Aorta (tissue), 5 donors: ENCODE measurements at regions not wholly inside any gene's neighbourhood (a gene's known extent, or its start where the extent isn't known, plus 50 kb on each side); places are given as distances from the start of the nearest gene placed in this dataset.
"Not testable (repeated sequence)": the region's sequence is repeated elsewhere in the genome, so short reads cannot be mapped to it uniquely, and the experiment has no call there.

Experiments used
- ATAC-seq: fragments of 200-7000 bp; cut with Tn5 transposase; one replicate; pipeline ENCODE4 v1.9.1; 2022; ENCODE audit warnings: moderate library complexity; ENCODE audit not compliant: low FRiP score
- DNase-seq, 2 donors: peaks; one replicate each; pipeline ENCODE4 v3.0.0-alpha.2; 2020
- H3K27ac ChIP-seq, 2 donors: one replicate each; pipeline ENCODE4 v1.5.1; 2013; ENCODE audit warnings: low read length in 2 of 2, mild to moderate bottlenecking in 2 of 2, moderate library complexity in 2 of 2, control low read depth in 1 of 2, inconsistent platforms in 1 of 2, low read depth in 1 of 2
- H3K27me3 ChIP-seq, 2 donors: one replicate each; pipeline ENCODE4 v1.6.1; 2013; ENCODE audit warnings: control low read depth in 1 of 2, low read length in 1 of 2, mild to moderate bottlenecking in 1 of 2, moderate library complexity in 1 of 2; ENCODE audit not compliant: insufficient read depth in 2 of 2, control insufficient read depth in 1 of 2
- H3K36me3 ChIP-seq, 2 donors: one replicate each; pipeline ENCODE4 v1.6.1; 2013; ENCODE audit warnings: control low read depth in 1 of 2, low read length in 1 of 2, mild to moderate bottlenecking in 1 of 2; ENCODE audit not compliant: insufficient read depth in 2 of 2, control insufficient read depth in 1 of 2
- H3K4me1 ChIP-seq, 2 donors: one replicate each; pipeline ENCODE4 v1.6.1; 2013; ENCODE audit warnings: low read length in 2 of 2, control low read depth in 1 of 2, mild to moderate bottlenecking in 1 of 2, moderate library complexity in 1 of 2; ENCODE audit not compliant: insufficient read depth in 2 of 2, control insufficient read depth in 1 of 2
- H3K4me3 ChIP-seq, 2 donors: one replicate each; pipeline ENCODE4 v1.5.1; 2013; ENCODE audit warnings: low read length in 2 of 2, control low read depth in 1 of 2, mild to moderate bottlenecking in 1 of 2
- H3K9me3 ChIP-seq: one replicate; pipeline ENCODE4 v1.6.1; 2013; ENCODE audit warnings: mild to moderate bottlenecking, low read length; ENCODE audit not compliant: control insufficient read depth
- WGBS, 2 donors: extraction: QIAGEN DNeasy Blood & Tissue Kit; methylation state at CpG; one replicate each; pipeline ENCODE4 v1.1.7; 2013; 5-methylcytosine and 5-hydroxymethylcytosine counted together
- intact Hi-C, 2 donors: fragments of 100-400 bp; cut with DNase I; formaldehyde crosslinking; loops; one replicate each; pipeline versions ENCODE4 v1.14.2 to v1.15.0; 2022
- donor health status: healthy with polysubstance abuse.
- donor health status: Bipolar disorder and iron deficiency.
- donor health status: DM: no; HTN: no; CAD: no.
- donor health status: DM: no; HTN: no; CAD: no.
- donor health status: DM: yes; HTN: yes; CAD: no.

DNA sequence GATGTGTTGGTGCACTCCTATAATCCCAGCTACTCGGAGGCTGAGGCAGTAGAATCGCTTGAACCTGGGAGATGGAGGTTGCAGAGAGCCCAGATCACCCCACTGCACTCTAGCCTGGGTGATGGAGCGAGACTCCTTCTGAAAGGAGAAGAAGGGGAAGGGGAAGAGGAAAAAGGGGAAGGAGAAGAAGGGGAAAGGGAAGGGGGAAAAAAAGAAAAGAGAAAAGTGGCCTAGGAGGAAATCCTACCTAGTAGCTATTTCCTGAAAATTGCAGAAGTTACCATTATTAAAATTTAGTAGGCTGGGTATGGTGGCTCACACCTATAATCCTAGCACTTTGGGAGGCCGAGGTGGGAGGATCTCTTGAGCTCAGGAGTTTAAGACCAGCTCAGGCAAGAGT, 67.4 kb downstream of the ARRDC3 start:
- intact Hi-C loops: no loop called here
- no peak overlapping the region for H3K4me3 ChIP-seq
- DNase-seq (no peak), ATAC-seq (no peak)
- no peaks in the 10 kb centered on the region for H3K27me3 ChIP-seq
- H3K27ac ChIP-seq: no peak overlapping the region
- no peaks in the 10 kb centered on the region for H3K36me3 ChIP-seq
- H3K4me1 ChIP-seq: peaks cover 0 to 6% of the 10 kb centered on the region in 2 donors
- no peaks in the 10 kb centered on the region for H3K9me3 ChIP-seq
- WGBS, 2 donors: 96 to 98% methylated on average over 4 of the region's 4 CpGs

DNA sequence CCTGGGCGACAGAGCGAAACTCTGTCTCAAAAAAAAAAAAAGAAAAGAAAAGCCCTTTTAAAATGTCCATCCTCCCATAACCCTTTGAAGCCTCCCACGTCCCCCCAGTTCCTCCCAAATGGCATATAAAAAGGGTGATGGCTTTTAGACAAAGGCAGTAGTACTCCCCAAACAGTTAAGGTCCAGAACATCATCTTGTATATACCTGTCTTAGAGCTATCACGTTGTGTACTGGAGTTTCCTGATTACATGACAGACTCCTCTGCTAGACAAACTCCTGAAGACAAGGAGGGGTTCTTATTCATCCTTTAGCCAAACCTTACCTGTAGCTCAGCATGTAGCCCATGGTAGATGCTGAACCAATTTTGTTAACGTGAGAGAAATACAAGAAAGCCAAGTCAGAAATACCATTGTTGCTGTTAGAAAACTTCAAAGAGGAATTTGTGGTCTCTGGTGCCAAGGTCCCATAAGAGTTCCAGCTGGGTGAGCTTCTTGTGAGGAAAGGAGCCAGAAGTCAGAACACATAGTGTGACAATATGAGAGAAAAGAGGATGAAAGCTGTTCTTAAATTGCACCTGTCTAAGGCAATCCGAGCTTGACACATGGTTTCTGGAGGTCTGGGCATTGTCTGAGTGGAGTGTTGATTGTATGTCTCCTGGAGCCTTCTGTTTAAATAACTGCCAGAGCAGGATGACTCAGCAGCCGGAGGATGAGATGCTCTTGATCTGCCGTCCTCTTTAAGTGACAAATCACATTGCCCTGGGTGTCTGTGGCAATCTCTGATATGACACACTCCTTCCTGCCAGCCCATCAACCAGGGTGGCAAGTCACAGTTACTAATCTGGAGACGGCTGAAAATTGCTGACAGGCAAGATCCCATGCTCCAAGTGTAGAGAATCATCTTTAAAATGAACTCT, 69.1 kb downstream of the ARRDC3 start:
- Histone ChIP-seq H3K27ac (no peak overlapping the region), H3K36me3 (no peaks in the 10 kb centered on the region), H3K4me1 (peaks cover 0 to 6% of the 10 kb centered on the region in 2 donors), H3K4me3 (no peak overlapping the region), H3K27me3 (no peaks in the 10 kb centered on the region), H3K9me3 (no peaks in the 10 kb centered on the region)
- 47 to 51% methylated on average over 9 of the region's 9 CpGs for WGBS, 2 donors
- ATAC-seq: peak; percentile 45
- peak; percentile 76 to 83 for DNase-seq
- intact Hi-C loops: no loop called here

DNA sequence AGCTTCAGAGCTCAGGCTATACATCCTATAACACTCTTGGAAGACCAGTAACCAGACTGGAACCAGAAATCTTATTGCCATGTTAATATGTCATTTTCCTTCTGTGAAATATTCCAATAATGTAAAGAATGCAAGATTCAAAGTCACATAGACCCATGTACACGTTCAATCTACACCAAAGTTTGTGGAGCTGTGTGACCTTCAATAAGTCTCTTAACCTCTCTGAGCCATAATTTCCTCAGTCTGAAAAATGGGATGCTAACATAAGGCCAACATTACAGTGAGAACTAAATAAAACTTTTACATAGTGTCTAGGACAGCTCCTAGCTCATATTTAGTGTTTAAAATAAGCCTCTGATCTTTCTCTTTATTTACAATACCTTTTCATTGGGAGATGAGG, 70.4 kb downstream of the ARRDC3 start:
- WGBS, 2 donors: 53 to 64% methylated on average over 1 of the region's 1 CpG
- ATAC-seq: no peak
- H3K9me3 ChIP-seq: no peaks in the 10 kb centered on the region
- no peaks in the 10 kb centered on the region for H3K27me3 ChIP-seq
- peaks cover 0 to 6% of the 10 kb centered on the region in 2 donors for H3K4me1 ChIP-seq
- no peak overlapping the region for H3K27ac ChIP-seq
- intact Hi-C loops: no loop called here
- H3K36me3 ChIP-seq: no peaks in the 10 kb centered on the region
- H3K4me3 ChIP-seq: no peak overlapping the region
- DNase-seq: no peak

DNA sequence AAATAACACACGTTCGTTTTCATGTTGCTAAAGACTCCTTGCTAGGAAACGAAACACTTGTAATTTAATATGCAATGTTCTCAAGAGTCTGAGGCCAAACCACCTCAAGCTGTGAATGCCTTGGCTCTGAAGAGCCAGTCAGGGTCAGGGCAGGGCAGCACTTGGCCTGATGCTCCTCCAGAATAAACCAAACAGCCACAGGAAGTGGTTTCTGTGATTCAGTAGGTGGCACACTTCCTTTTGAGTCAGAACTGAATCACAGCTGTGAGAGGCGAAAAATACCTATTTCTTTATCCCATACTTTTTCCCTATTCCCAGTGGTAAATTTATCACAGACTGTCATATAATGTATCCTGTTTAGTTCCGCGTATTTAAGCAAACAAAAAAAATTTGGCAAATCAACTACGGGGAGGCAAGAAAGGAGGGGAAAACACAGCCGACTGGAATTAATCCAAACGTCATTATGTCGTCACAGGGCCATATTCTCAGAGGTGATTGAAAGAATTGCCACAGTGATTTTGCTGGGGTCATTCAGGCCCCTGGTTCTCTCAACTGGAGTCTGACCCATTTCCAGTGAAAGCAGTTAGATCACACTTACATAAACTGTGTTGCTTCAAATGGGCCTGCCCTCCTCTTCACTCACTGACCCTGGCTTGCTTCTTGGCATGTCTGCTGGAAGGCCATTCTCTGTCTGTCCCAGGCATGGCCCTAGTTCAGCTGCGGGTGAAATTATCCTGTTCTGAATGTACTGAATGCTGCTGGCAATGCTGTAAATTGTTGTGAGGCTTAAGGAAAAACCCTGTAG, 71.2 kb downstream of the ARRDC3 start:
- H3K4me3 ChIP-seq: no peak overlapping the region
- 1 to 3% methylated on average over 11 of the region's 11 CpGs for WGBS, 2 donors
- intact Hi-C loops: no loop called here
- peak; percentile 87 to 91 for DNase-seq
- H3K27ac ChIP-seq: peak overlapping the region; percentile 92
- no peaks in the 10 kb centered on the region for H3K36me3 ChIP-seq
- H3K9me3 ChIP-seq: no peaks in the 10 kb centered on the region
- no peaks in the 10 kb centered on the region for H3K27me3 ChIP-seq
- H3K4me1 ChIP-seq: peaks cover 0 to 6% of the 10 kb centered on the region in 2 donors
- peak; percentile 89 for ATAC-seq

DNA sequence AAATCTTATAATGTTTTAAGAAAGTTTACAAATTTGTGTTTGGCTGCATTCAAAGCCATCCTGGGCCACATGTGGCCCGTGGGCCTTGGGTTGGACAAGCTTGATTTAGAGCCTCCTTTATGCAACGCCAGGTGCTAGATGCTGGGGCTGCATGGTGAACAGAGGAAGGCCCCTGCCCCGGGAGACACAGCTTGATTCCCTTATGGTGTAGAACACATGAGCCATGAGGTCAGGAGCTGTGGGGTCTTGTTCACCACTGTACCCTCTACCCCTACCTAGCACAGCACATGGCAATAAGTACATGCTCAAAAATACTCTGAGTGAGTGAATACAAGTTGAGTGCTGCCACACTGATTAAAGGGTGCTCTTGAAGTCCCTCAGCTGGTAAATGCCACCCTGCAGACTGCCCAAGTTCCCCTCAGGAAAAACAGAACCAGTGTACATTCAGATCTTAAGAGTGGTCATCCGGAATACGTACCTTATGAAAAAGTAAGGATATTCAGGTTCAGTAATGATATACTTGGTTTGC, 71.9 kb downstream of the ARRDC3 start:
- Histone ChIP-seq H3K4me1 (peaks cover 0 to 6% of the 10 kb centered on the region in 2 donors), H3K27me3 (no peaks in the 10 kb centered on the region), H3K4me3 (no peak overlapping the region), H3K36me3 (no peaks in the 10 kb centered on the region), H3K27ac (peak overlapping the region; percentile 81 to 92), H3K9me3 (no peaks in the 10 kb centered on the region)
- DNase-seq (no peak), ATAC-seq (peak; percentile 1)
- intact Hi-C loops: no loop called here
- 69 to 70% methylated on average over 5 of the region's 5 CpGs for WGBS, 2 donors

DNA sequence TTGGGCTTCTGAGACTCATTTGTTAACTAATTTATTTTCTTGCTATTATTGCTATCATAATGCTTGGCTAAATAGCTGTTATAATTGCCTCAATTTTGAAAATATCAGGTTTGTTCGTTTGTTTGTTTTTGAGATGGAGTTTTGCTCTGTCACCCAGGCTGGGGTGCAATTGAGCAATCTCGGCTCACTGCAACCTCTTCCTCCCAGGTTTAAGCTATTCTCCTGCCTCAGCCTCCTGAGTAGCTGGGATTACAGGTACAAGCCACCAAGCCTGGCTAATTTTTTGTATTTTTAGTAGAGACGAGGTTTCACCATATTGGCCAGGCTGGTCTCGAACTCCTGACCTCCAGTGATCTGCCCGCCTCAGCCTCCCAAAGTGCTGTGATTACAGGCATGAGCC, 75.0 kb downstream of the ARRDC3 start:
- DNase-seq, H3K27ac ChIP-seq, H3K4me1 ChIP-seq, H3K36me3 ChIP-seq, H3K4me3 ChIP-seq, H3K27me3 ChIP-seq, intact Hi-C loops, ATAC-seq, H3K9me3 ChIP-seq: not testable (repeated sequence)
- 94 to 96% methylated on average over 5 of the region's 5 CpGs for WGBS, 2 donors

DNA sequence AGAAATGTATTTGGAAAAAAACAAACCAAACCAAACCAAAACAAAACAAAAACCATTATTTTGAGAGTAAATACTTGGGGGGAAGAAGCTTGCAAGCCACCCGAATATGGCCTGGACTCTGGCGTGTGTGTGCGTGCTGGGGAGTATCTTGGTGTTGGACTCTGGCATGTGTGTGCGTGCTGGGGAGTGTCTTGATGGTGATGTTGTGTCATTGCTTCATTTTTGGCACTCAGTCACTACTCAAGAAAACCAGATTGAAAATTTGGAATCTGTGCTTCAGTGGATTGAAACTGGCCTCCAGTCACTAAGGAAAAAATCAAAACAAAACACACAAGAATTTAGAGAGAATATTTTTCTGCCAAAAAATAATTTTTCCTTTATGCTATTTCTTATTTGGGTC, 76.1 kb downstream of the ARRDC3 start:
- no peaks in the 10 kb centered on the region for H3K9me3 ChIP-seq
- intact Hi-C loops: no loop called here
- no peak overlapping the region for H3K4me3 ChIP-seq
- H3K4me1 ChIP-seq: no peaks in the 10 kb centered on the region
- no peak overlapping the region for H3K27ac ChIP-seq
- ATAC-seq (peak; percentile 76), DNase-seq (peak in 1 of 2 donors; percentile 81)
- H3K36me3 ChIP-seq: no peaks in the 10 kb centered on the region
- 61 to 69% methylated on average over 4 of the region's 4 CpGs for WGBS, 2 donors
- no peaks in the 10 kb centered on the region for H3K27me3 ChIP-seq

DNA sequence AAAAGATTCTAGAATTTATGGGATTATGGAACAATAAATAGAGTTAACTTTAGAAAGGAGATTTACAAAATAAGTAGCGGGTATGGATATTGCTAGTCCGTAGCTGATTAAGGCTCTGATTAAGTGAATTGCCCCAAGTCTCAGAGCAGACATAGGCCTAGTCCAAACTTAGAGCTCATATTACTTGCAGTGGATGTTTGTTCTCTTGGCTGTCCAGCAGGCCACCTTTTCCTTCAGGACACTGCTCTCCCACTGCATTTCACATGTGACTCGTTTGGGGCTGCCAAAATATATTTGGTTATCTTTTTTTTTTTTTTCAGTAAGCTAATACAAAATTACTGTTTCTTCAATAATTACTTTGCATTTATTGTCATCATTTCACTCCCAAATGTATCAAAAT, 76.6 kb downstream of the ARRDC3 start:
- H3K36me3 ChIP-seq: no peaks in the 10 kb centered on the region
- WGBS, 2 donors: 74% methylated on average over 3 of the region's 3 CpGs
- no peak overlapping the region for H3K27ac ChIP-seq
- no peak overlapping the region for H3K4me3 ChIP-seq
- DNase-seq (no peak), ATAC-seq (no peak)
- intact Hi-C loops: no loop called here
- no peaks in the 10 kb centered on the region for H3K27me3 ChIP-seq
- H3K9me3 ChIP-seq: no peaks in the 10 kb centered on the region
- no peaks in the 10 kb centered on the region for H3K4me1 ChIP-seq
